A673 (cell line): ENCODE measurements at regions not wholly inside any gene's neighbourhood (a gene's known extent, or its start where the extent isn't known, plus 50 kb on each side); places are given as distances from the start of the nearest gene placed in this dataset.

ENCODE experiments used
- BruUV-seq: library from RNA; stranded (reverse); fragments of 400-500 nt; replicated peaks from 2 replicates; lab custom pipeline; 2021; lab: Mats Ljungman, UMichigan
- CTCF ChIA-PET: fragments of 300-600 bp; sonication (Branson Sonifier 250); formaldehyde crosslinking; loops from one replicate; lab custom pipeline; 2022; ENCODE audit warnings: antibody characterized with exemption; lab: Charles Lee
- POLR2A ChIA-PET: fragments of 300-600 bp; sonication (Branson Sonifier 250); formaldehyde crosslinking; loops from one replicate; lab custom pipeline; 2022; ENCODE audit warnings: antibody characterized with exemption; ENCODE audit not compliant: low non-redundant PET; lab: Charles Lee
- DNase-seq: peaks from one replicate; pipeline ENCODE4 v3.0.0-alpha.2; 2015; ENCODE audit warnings: low spot score
- H3K27ac ChIP-seq: fragments of 200-600 bp; sonication (generic); 2 replicates; pipeline ENCODE4 v1.5.1; 2016; ENCODE audit warnings: mixed run types, low read depth, mild to moderate bottlenecking, mixed read lengths, antibody characterized with exemption, low read length; ENCODE audit not compliant: poor library complexity, severe bottlenecking
- H3K27me3 ChIP-seq: fragments of 200-600 bp; sonication (generic); replicated peaks from 2 replicates; pipeline ENCODE4 v1.6.1; 2017; ENCODE audit warnings: mixed run types, low read depth, mild to moderate bottlenecking, mixed read lengths, antibody characterized with exemption, low read length; ENCODE audit not compliant: insufficient read depth, poor library complexity
- H3K36me3 ChIP-seq: fragments of 200-600 bp; sonication (generic); 2 replicates; pipeline ENCODE4 v1.6.1; 2016; ENCODE audit warnings: mixed run types, mild to moderate bottlenecking, mixed read lengths, antibody characterized with exemption, low read length; ENCODE audit not compliant: insufficient read depth, poor library complexity, severe bottlenecking
- H3K4me1 ChIP-seq: fragments of 200-600 bp; sonication (generic); 2 replicates; pipeline ENCODE4 v1.6.1; 2017; ENCODE audit warnings: mixed run types, mild to moderate bottlenecking, mixed read lengths, antibody characterized with exemption, low read length; ENCODE audit not compliant: insufficient read depth, poor library complexity, severe bottlenecking
- H3K4me3 ChIP-seq: fragments of 200-600 bp; sonication (generic); 2 replicates; pipeline ENCODE4 v1.5.1; 2016; ENCODE audit warnings: low read depth, mixed run types, mild to moderate bottlenecking, mixed read lengths, low read length; ENCODE audit not compliant: poor library complexity, severe bottlenecking
- H3K9me3 ChIP-seq: fragments of 200-600 bp; sonication (generic); 2 replicates; pipeline ENCODE4 v1.6.1; 2016; ENCODE audit warnings: mixed run types, low read depth, mild to moderate bottlenecking, mixed read lengths, antibody characterized with exemption, low read length; ENCODE audit not compliant: poor library complexity, severe bottlenecking
- CTCF ChIP-seq: fragments of 300-800, 200-600 bp; sonication (generic); conservative IDR thresholded peaks from 2 replicates; pipeline ENCODE4 v1.5.1; 2017; ENCODE audit warnings: low read depth, mild to moderate bottlenecking, antibody characterized with exemption, low read length, moderate library complexity, mixed read lengths
- EZH2 ChIP-seq: fragments of 200-600 bp; sonication (generic); IDR thresholded peaks from 2 replicates; pipeline ENCODE4 v1.6.1; 2017; ENCODE audit warnings: borderline replicate concordance, low read depth, mild to moderate bottlenecking, mixed read lengths, antibody characterized with exemption, low read length; ENCODE audit not compliant: poor library complexity, severe bottlenecking
- intact Hi-C: fragments of 100-400 bp; cut with micrococcal nuclease; formaldehyde crosslinking; loops from one replicate; pipeline ENCODE4 v1.10.0; 2022; ENCODE audit not compliant: unreplicated experiment

- Histone ChIP-seq H3K9me3 (no peaks in the 10 kb centered on the region), H3K4me3 (no peak overlapping the region), H3K36me3 (no peaks in the 10 kb centered on the region), H3K27me3 (no peaks in the 10 kb centered on the region), H3K27ac (no peak overlapping the region), H3K4me1 (no peaks in the 10 kb centered on the region)
- intact Hi-C loops = no loop called here
- BruUV-seq = no TSS peak
- ChIA-PET POLR2A (no interaction called here), CTCF (no interaction called here)
- no peak for DNase-seq
- TF ChIP-seq EZH2 = no peak
- no peak for TF ChIP-seq CTCF
Observed at GRCh38 chr6:48184648-48185047, 73.7 kb upstream of the PTCHD4 start.

GRCh38 chr6:48183811-48184605, 73.0 kb upstream of the PTCHD4 start:
- TF ChIP-seq CTCF (no peak), EZH2 (no peak)
- intact Hi-C loops = no loop called here
- DNase-seq = no peak
- Histone ChIP-seq H3K4me3 (no peak overlapping the region), H3K4me1 (no peaks in the 10 kb centered on the region), H3K36me3 (no peaks in the 10 kb centered on the region), H3K9me3 (no peaks in the 10 kb centered on the region), H3K27ac (no peak overlapping the region), H3K27me3 (no peaks in the 10 kb centered on the region)
- POLR2A ChIA-PET = no interaction called here
- CTCF ChIA-PET = no interaction called here
- no TSS peak for BruUV-seq

- DNase-seq = no peak
- no peaks in the 10 kb centered on the region for H3K9me3 ChIP-seq
- no peaks in the 10 kb centered on the region for H3K36me3 ChIP-seq
- intact Hi-C loops = no loop called here
- CTCF ChIA-PET = no interaction called here
- TF ChIP-seq CTCF (no peak), EZH2 (no peak)
- H3K27ac ChIP-seq = no peak overlapping the region
- H3K4me1 ChIP-seq = no peaks in the 10 kb centered on the region
- no TSS peak for BruUV-seq
- no peak overlapping the region for H3K4me3 ChIP-seq
- no peaks in the 10 kb centered on the region for H3K27me3 ChIP-seq
- POLR2A ChIA-PET = no interaction called here
Observed at GRCh38 chr6:48183178-48183577, 72.2 kb upstream of the PTCHD4 start.
